CD1c-positive myeloid dendritic cell (primary cell): ENCODE measurements at regions not wholly inside any gene's neighbourhood (a gene's known extent, or its start where the extent isn't known, plus 50 kb on each side); places are given as distances from the start of the nearest gene placed in this dataset.
"Not testable (repeated sequence)": the region's sequence is repeated elsewhere in the genome, so short reads cannot be mapped to it uniquely, and the experiment has no call there.

Source experiments
- DNase-seq: peaks from one replicate; pipeline ENCODE4 v3.0.0-alpha.2; 2016; ENCODE audit errors: extremely low spot score

GRCh38 chr10:108360187-108360586, 1195.7 kb upstream of the SORCS1 start:
- no peak for DNase-seq

DNA sequence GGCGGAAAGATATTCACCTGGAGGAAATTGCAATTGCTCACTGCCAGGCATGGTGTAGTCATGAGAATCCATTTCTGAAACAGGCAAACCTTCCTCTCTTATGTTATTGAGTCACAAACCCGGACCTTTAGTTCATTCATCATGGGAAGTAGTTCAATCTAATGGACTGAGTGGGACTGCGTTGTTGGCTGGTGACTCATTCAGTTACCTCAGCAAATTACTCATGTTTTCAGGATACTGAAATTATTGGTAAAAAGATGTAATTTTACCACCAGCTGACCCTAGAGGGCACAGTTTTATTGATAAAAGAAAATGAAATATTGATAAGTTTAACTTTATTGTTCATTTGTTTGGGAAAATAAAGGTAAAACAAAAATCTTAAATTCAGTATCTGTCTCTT, 1194.4 kb upstream of the SORCS1 start:
- peak; percentile 26 for DNase-seq

DNA sequence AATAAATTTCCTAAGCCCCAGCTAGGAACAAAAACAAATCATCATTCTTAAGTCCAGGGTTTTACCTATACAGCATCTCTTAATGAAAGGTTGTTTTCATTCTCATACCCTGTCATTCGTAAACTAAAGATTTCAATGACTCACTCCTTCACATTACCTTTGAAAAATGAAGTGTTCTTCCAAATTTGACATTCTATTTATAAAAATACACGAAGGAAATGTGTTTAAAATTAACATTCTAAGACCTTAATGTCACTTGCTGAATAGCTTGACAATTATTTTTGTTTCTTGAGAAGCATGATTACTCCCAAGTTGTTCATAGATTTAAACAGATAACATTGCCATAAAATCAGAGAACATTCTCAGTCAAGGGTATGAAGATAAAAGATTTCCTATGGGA, 1188.3 kb upstream of the SORCS1 start:
- DNase-seq: no peak

GRCh38 chr10:108348215-108348614, 1183.7 kb upstream of the SORCS1 start:
- DNase-seq: no peak

DNA sequence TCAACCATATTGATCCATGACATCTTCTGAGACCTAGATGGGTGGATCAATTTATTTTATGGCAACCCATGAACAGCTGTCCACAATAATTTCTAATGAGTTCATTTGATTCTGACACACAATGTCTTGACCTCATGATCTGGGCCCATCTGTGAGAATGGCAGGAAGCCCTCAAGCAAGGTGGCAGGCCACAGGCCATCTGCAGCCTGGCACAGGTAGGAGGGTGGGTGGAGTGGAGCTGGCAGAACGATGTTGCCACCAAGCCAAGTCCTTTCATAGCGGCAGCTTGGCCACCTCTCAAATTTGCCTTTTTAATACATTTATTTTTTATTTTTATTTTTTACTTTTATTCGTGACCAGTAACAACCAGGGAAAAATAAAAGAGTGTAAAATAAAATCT, 1181.6 kb upstream of the SORCS1 start:
- DNase-seq: no peak

- DNase-seq: no peak
These were observed 1173.6 kb upstream of the SORCS1 start for GRCh38 chr10:108338146-108338545.

- no peak for DNase-seq
These were observed 1172.3 kb upstream of the SORCS1 start for GRCh38 chr10:108336836-108337235.

DNA sequence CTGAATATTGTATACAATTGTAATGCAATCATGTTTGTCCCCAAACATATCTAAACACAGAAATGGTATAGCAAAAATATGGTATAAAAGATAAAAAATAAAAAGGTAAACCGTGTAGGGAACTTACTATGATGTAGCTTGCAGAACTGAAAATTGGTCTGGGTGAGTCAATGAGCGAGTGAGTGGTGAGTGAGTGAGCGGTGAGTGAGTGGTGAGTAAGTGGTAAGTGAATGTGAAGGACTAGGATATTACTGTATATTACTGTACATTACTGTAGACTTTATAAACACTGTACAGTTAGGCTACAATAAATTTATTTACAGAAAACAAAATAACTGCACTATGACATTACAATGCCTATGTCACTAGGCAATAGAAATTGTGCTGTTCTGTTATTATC, 1163.2 kb upstream of the SORCS1 start:
- DNase-seq: no peak

DNA sequence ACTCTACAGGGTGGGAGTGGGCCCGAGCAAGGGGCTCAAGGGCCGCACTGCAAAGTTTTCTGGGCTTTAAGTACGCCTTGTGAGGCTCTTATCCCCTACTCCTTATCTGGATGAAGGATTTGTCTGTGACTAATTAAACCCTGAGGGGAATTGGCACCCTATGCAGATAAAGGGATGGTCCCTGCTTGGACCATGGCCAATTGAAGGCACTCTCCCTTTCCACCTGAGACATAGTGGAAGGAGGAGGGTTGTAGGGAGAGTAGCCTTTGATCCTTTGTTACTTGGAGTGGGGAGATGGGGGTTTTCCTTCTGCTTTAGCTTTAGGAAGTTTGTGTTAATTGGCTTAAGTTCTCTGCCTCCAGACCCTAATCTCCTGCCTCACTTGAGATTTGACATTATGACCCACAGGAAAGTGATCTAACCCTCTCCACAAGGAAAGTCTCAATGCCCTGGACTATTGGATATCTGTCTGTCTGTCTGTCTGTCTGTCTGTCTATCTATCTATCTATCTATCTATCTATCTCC, 1158.8 kb upstream of the SORCS1 start:
- no peak for DNase-seq

DNA sequence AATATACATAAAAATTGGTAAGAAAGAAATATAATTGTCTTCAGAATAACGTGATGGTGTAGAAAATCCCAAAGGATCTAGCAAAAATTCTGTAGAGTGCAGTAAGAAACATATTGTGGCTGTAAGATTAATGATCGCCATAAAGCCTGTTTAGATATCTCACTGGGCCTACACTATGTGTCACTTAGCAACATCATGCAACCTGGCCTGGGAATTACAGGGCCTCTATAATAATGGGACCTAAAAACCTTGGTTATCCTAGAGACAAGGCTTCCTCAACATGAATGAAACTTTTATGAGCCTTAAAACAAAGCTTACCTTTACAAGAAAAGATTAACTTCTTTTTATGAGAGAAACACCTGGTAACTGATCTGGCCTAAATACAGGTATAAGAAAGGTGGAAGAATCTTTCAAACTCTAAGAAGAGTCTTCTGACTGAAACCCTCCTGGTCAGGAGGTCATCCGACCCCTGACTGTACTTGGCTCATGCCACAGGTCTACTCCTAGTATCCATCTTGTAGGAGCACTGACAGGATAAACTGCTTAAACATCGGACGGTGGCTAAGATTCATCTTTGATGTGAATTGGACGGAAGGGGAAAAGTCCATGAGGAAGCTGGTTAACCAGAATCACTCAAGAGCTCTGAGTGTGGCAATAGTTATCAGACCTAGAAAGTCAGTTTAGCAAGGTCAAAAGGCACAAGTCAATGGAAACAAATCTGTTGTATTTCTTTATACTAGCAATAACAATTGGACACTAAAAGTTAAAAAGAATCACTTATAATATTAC, 1155.1 kb upstream of the SORCS1 start:
- DNase-seq: no peak

GRCh38 chr10:108315636-108316035, 1151.1 kb upstream of the SORCS1 start:
- not testable (repeated sequence) for DNase-seq

- DNase-seq: no peak
These were observed 1143.4 kb upstream of the SORCS1 start for GRCh38 chr10:108307925-108308312.

DNA sequence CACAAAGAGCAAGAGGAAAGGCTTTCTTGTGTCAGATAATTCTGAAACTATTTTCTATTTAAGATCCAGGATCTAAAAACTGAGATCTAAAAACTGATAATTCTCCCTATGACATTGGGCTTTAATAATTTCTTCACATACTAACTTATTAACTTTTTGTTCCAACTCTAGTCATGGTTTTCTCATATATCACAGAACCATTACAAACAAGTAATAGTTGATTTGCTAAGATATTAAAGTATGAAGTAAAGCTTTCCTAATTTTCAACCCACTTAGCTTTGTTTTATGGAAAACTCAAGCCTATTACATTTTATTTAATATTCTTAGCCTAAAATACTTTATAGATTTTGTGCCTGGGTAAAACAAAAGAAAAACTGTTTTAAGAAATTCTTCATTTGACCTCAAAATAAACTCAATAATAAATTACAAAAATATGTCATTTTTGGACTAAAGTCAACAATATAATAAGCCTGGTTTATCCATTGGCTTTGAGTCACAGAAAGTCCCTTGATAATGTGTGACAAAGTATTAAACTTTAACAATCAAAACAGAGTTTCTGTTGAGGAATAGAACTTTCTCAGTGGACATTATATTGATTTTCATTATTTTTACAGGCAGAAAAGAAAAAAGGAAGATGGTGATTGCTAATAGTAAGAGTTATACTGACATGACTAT, 1142.9 kb upstream of the SORCS1 start:
- no peak for DNase-seq

DNA sequence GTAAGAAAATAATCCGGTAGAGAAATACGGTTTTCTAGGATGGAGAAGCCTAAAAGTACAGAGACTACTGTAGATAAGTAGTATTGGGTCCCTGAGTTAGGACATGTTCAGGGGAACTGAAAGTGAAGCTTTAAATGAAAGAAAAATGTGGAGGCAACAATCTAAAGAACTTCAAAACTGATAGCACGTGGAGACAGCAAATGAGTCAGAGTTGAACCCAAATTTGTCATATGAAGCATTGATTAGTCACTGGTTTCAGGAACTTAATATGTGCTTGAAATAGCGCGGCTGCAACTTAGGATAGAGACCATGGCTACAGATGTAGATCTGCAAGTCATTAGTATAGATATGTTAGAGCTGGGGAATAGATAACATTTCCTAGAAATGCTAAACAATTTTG, 1138.6 kb upstream of the SORCS1 start:
- DNase-seq: no peak

DNA sequence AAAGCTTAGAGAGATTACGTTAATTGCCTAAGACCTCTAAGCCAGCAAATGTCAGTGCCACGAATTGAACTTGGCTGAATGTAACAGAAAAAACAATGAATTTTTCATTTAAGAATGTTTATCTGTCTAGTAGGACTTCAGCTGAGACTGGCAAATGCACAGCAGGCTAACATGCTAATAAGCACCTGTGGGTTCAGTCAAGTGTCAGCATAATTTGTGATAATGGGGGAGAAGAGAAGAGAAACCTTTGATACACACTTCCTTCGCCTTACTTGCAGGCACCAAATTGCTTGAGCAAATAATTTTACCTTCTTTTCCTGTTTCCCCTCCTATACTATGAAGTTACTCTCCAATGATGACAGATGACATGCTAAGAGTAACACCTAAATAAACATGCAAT, 1136.5 kb upstream of the SORCS1 start:
- DNase-seq: no peak

- DNase-seq: no peak
These were observed 1126.3 kb upstream of the SORCS1 start for GRCh38 chr10:108290823-108291222.

GRCh38 chr10:108275895-108276685, 1111.6 kb upstream of the SORCS1 start:
- DNase-seq: no peak

- DNase-seq: no peak
These were observed 1095.9 kb upstream of the SORCS1 start for GRCh38 chr10:108260383-108260906.

GRCh38 chr10:108254089-108254488, 1089.6 kb upstream of the SORCS1 start:
- no peak for DNase-seq

DNA sequence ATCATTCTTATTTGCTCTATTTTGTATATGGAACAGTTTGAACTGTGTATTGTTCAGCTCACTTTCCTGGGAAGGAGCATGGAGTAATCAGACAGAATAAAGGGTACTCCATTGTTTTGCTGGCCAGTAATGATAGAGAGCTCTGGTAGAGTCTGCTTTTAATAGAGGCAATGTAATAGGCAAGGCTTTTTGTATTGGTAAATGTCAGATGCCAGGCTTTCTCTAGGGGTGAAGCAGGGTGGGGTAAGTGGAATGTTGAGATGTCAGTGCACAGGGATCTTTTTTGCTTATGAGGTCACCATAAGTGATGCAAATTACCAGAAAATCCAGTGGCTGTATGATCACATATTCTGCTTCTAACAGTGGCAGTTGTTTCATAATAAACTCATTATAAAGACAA, 1088.3 kb upstream of the SORCS1 start:
- DNase-seq: no peak

DNA sequence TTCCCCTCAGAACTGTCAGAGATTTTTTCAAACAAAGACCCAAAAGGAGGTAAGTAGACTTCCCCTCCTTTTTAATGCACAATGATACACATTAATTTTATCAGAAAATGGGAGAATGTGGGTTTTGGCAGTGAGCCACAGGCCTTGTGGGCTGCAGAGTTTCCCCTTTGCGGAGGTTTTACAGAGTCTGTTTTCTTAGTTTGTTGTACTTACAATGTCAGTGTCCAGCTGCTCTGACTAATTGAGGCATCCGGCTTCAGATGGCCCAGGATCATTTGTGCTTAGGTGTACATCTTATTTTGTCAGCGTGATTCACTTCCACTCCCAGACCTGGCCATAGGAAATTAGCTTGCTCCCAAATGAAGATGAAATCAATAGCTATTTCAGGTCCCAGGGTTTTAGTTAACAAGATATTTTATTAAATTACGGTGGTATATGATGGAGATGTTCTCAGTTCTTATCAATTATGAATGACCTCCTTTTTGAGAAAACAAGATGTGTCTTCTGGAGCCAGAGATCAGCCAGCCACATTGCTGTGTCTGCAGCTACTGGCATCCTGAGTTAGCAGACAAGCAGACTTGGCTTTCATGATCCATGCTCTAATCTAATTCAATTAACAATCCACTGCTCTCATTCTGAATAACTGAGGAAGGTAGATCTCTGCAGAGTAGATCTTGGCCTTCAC, 1086.6 kb upstream of the SORCS1 start:
- DNase-seq: no peak

DNA sequence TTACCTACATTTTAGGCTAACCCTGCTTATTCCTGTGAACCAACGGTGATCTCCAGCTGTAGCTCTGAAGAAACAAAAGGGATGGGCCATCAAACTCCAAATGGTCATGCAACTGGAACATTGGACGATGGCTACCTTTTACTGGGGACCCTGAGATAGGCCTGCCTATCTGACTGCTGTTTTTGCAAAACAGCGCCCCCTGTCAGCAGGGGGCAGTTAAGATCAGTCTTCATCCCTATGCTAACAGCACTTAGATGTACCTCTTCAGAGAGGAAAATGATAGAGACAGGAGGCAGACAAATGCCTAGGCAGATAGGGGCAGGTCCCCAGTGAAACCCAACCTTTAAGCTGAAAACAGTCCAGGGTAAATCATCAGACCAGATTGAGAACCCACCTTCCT, 1085.4 kb upstream of the SORCS1 start:
- DNase-seq: no peak
